HepG2 (cell line): ENCODE measurements at regions not wholly inside any gene's neighbourhood (a gene's known extent, or its start where the extent isn't known, plus 50 kb on each side); places are given as distances from the start of the nearest gene placed in this dataset.

ENCODE experiments used
- ATAC-seq: fragments of 200-7000 bp; cut with Tn5 transposase; 3 replicates; pipeline ENCODE4 v1.9.1; 2020; ENCODE audit warnings: mild to moderate bottlenecking, moderate library complexity
- BruUV-seq: library from RNA; stranded (reverse); fragments of 400-500 nt; replicated peaks from 2 replicates; lab custom pipeline; 2021; lab: Mats Ljungman, UMichigan
- CTCF ChIA-PET: fragments of 300-600 bp; formaldehyde crosslinking; extraction: SDS; loops from one replicate; lab custom pipeline; 2021; ENCODE audit warnings: low total read pairs, inconsistent platforms, low intra/inter-chr PET ratio; lab: Yijun Ruan, JAX
- POLR2A ChIA-PET: fragments of 350-600 bp; sonication (Branson Sonifier 250); formaldehyde crosslinking; loops from one replicate; lab custom pipeline; 2020; ENCODE audit warnings: antibody characterized with exemption, inconsistent platforms; lab: Yijun Ruan, JAX
- DNase-seq: peaks from one replicate; pipeline ENCODE4 v3.0.0-alpha.2; 2015; ENCODE audit warnings: low spot score
- FAIRE-seq: peaks from 3 replicates; lab custom pipeline; 2011; peaks lifted over from hg19 to GRCh38; lab: Jason Lieb, UNC
- H2AFZ ChIP-seq: one replicate; pipeline ENCODE4 v1.6.1; 2011; ENCODE audit warnings: low read length, inconsistent platforms
- H3K27ac ChIP-seq: fragments of 300-600 bp; 3 replicates; pipeline ENCODE4 v1.8.0; 2011; ENCODE audit warnings: mixed run types, mild to moderate bottlenecking, mixed read lengths, low read length, inconsistent platforms; ENCODE audit not compliant: insufficient read depth; ENCODE audit errors: extremely low read length
- H3K27me3 ChIP-seq, 2 experiments: fragments of 200-600 bp in 1 of 2; 2 replicates in 1 of 2; 3 replicates in 1 of 2; pipeline versions ENCODE4 v1.6.0 to v1.8.0; 2011; ENCODE audit warnings: low read length in 2 of 2, mild to moderate bottlenecking in 2 of 2, moderate library complexity in 2 of 2, inconsistent platforms in 1 of 2; ENCODE audit not compliant: insufficient read depth in 2 of 2, control insufficient read depth in 1 of 2
- H3K36me3 ChIP-seq, 2 experiments: fragments of 200-600 bp in 1 of 2; replicated peaks in 1 of 2; 2 replicates in 1 of 2; 3 replicates in 1 of 2; pipeline versions ENCODE4 v1.5.1 to v1.8.0; 2011; ENCODE audit warnings: low read length in 2 of 2, inconsistent platforms in 1 of 2; ENCODE audit not compliant: insufficient read depth in 2 of 2, control insufficient read depth in 1 of 2
- H3K4me1 ChIP-seq: 2 replicates; pipeline ENCODE4 v1.5.1; 2012; ENCODE audit warnings: low read length, inconsistent platforms; ENCODE audit not compliant: insufficient read depth
- H3K4me2 ChIP-seq: 2 replicates; pipeline ENCODE4 v1.6.0; 2011; ENCODE audit warnings: low read depth, low read length, inconsistent platforms
- H3K4me3 ChIP-seq, 3 experiments: fragments of 200-600 bp in 1 of 3; sonication (generic), shearing (Covaris generic) in 1 of 3; replicated peaks in 1 of 3; 2 replicates each; pipeline ENCODE4 v1.5.1; 2011 to 2016; ENCODE audit warnings: low read length in 3 of 3, inconsistent platforms in 2 of 3, low read depth in 2 of 3, mild to moderate bottlenecking in 2 of 3, control low read depth in 1 of 3, mixed read lengths in 1 of 3; ENCODE audit not compliant: insufficient read depth in 1 of 3
- H3K79me2 ChIP-seq: one replicate; pipeline ENCODE4 v1.6.1; 2011; ENCODE audit warnings: low read length, inconsistent platforms; ENCODE audit not compliant: insufficient read depth
- H3K9ac ChIP-seq: 2 replicates; pipeline ENCODE4 v1.6.0; 2011; ENCODE audit warnings: mild to moderate bottlenecking, low read depth, low read length, inconsistent platforms; ENCODE audit not compliant: insufficient read depth
- H3K9me3 ChIP-seq: 2 replicates; pipeline ENCODE4 v1.5.1; 2012; ENCODE audit warnings: mild to moderate bottlenecking, low read length
- H4K20me1 ChIP-seq: 2 replicates; pipeline ENCODE4 v1.6.0; 2011; ENCODE audit warnings: inconsistent platforms, mild to moderate bottlenecking, low read length, moderate library complexity; ENCODE audit not compliant: insufficient read depth
- ATF7-NPFF ChIP-seq: sonication (generic); formaldehyde crosslinking; IDR thresholded peaks from 2 replicates; pipeline ENCODE4 v1.8.1; 2023; ENCODE audit warnings: mild to moderate bottlenecking, low read depth, missing genetic modification reagents, moderate library complexity
- CBX5 ChIP-seq: sonication (generic); formaldehyde crosslinking; IDR thresholded peaks from 2 replicates; pipeline ENCODE4 v1.4.0; 2020; ENCODE audit warnings: missing genetic modification reagents, borderline replicate concordance
- CENPT ChIP-seq: sonication (generic); formaldehyde crosslinking; IDR thresholded peaks from 2 replicates; pipeline ENCODE4 v1.8.0; 2022; ENCODE audit warnings: low read depth, mild to moderate bottlenecking, moderate library complexity, missing genetic modification reagents
- DBP ChIP-seq: sonication (generic); formaldehyde crosslinking; IDR thresholded peaks from 2 replicates; pipeline ENCODE4 v1.4.0; 2020; ENCODE audit warnings: missing genetic modification reagents; ENCODE audit errors: not compliant biosample characterization
- FOXM1 ChIP-seq: sonication (generic); formaldehyde crosslinking; IDR thresholded peaks from 2 replicates; pipeline ENCODE4 v1.5.0; 2020; ENCODE audit warnings: missing genetic modification reagents
- NCOA5 ChIP-seq: sonication (generic); formaldehyde crosslinking; IDR thresholded peaks from 2 replicates; pipeline ENCODE4 v1.4.0; 2020; ENCODE audit warnings: missing genetic modification reagents
- PRPF4 ChIP-seq: fragments of 200-400 bp; formaldehyde crosslinking; IDR thresholded peaks from 2 replicates; pipeline ENCODE4 v1.6.1; 2016; ENCODE audit warnings: low read length, low read depth; ENCODE audit not compliant: poor library complexity, severe bottlenecking
- SNAPC2 ChIP-seq: sonication (generic); formaldehyde crosslinking; IDR thresholded peaks from 2 replicates; pipeline ENCODE4 v1.8.1; 2022; ENCODE audit warnings: mild to moderate bottlenecking, missing genetic modification reagents
- TEF ChIP-seq: sonication (generic); formaldehyde crosslinking; IDR thresholded peaks from 2 replicates; pipeline ENCODE4 v1.5.0; 2020; ENCODE audit warnings: missing genetic modification reagents
- YEATS2 ChIP-seq: sonication (generic); formaldehyde crosslinking; IDR thresholded peaks from 2 replicates; pipeline ENCODE4 v1.4.0; 2020; ENCODE audit warnings: missing genetic modification reagents, borderline replicate concordance
- ZBTB33 ChIP-seq: sonication (generic); formaldehyde crosslinking; IDR thresholded peaks from 2 replicates; pipeline ENCODE4 v1.4.0; 2020; ENCODE audit warnings: missing genetic modification reagents
- ZNF333 ChIP-seq: sonication (generic); formaldehyde crosslinking; IDR thresholded peaks from 2 replicates; pipeline ENCODE4 v1.4.0; 2020; ENCODE audit warnings: mild to moderate bottlenecking, missing genetic modification reagents, borderline replicate concordance
- ZNF570 ChIP-seq: sonication (generic); formaldehyde crosslinking; IDR thresholded peaks from 2 replicates; pipeline ENCODE4 v1.4.0; 2020; ENCODE audit warnings: mild to moderate bottlenecking, missing genetic modification reagents, borderline replicate concordance
- WGBS: methylation state at CpG from one replicate; pipeline ENCODE4 v1.1.6; 2017; ENCODE audit warnings: low lambda C conversion rate; 5-methylcytosine and 5-hydroxymethylcytosine counted together
- in situ Hi-C: cut with HindIII; loops from 2 replicates; pipeline ENCODE4 v1.10.0; 2017; ENCODE audit warnings: low pct_unique_long_range_greater_than_20kb; ENCODE audit not compliant: extremely low pct_ligation_motif_present
- intact Hi-C: fragments of 100-400 bp; cut with micrococcal nuclease; formaldehyde crosslinking; loops from one replicate; pipeline ENCODE4 v1.10.0; 2022; ENCODE audit not compliant: unreplicated experiment

GRCh38 chr10:2210088-2210487 lies 472.8 kb upstream of the ADARB2 start:
- in situ Hi-C loops (no loop called here), intact Hi-C loops (no loop called here)
- BruUV-seq, result no TSS peak
- FAIRE-seq (no peak), DNase-seq (no peak), ATAC-seq (no peak)
- Histone ChIP-seq H3K27ac (no peak overlapping the region), H3K4me3 (no peak overlapping the region), H3K4me2 (no peak overlapping the region), H2AFZ (no peak overlapping the region), H3K9ac (no peak overlapping the region), H3K36me3 (no peaks in the 10 kb centered on the region), H3K27me3 (no peaks in the 10 kb centered on the region), H4K20me1 (no peaks in the 10 kb centered on the region), H3K79me2 (no peaks in the 10 kb centered on the region), H3K9me3 (no peaks in the 10 kb centered on the region), H3K4me1 (no peaks in the 10 kb centered on the region)
- TF ChIP-seq CENPT (no peak), PRPF4 (no peak), ATF7-NPFF (CRISPR knock-in tag) (no peak), NCOA5 (no peak), ZBTB33 (no peak), ZNF333 (no peak), TEF (CRISPR knock-in tag) (no peak), YEATS2 (CRISPR knock-in tag) (no peak), ZNF570 (no peak), CBX5 (CRISPR knock-in tag) (no peak), SNAPC2 (CRISPR knock-in tag) (no peak), FOXM1 (CRISPR knock-in tag) (no peak), DBP (CRISPR knock-in tag) (no peak)
- ChIA-PET CTCF (no interaction called here), POLR2A (no interaction called here)
- 6% methylated on average over 7 of the region's 7 CpGs for WGBS
